GM19043 (cell line): ENCODE measurements at regions not wholly inside any gene's neighbourhood (a gene's known extent, or its start where the extent isn't known, plus 50 kb on each side); places are given as distances from the start of the nearest gene placed in this dataset.

Experiments used
- ATAC-seq: cut with Tn5 transposase; IDR thresholded peaks from one replicate; pipeline ENCODE4 v1.9.1; 2021; ENCODE audit warnings: low read depth; ENCODE audit not compliant: unreplicated experiment

- no peak for ATAC-seq
Measured at GRCh38 chr4:156710365-156711192, 261.0 kb downstream of the PDGFC start.

- ATAC-seq, result no peak
Measured at GRCh38 chr4:156705311-156705710, 266.3 kb downstream of the PDGFC start.

DNA sequence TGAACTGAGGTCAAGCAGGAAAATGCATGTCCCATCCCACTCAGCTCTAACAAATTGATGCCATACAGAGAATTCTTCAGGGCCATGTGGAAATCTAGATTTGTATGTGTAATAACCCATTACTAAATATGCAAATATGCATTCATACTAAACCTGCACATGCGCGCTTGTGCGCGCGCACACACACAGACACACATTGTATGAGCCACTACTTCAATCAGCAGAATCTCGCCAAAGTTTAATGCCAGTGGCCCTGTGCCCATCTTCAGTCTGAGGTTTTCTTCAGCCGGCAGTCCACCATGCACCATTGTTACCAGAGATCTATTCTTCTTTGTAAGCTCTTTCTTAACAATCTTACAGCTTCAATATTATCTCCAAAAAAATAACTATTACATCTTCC, 276.4 kb downstream of the PDGFC start:
- no peak for ATAC-seq

DNA sequence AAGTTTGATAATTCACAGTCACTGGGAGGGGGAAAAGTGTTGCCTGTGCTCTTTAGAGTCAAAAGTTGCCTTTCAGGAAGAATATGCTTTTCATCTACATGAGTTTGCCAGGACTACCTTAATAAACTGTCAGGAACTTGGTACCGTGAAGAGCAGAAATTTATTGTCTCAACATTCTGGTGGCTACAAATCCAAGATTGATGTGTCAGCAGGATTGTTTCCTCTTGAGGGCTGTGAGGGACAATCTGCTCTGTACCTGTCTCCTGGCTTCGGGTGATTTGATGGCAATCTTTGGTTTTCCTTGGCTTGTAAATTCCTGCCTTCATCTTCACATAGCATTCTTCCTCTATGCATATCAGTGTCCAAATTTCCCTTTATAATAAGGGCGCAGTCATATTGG, 277.2 kb downstream of the PDGFC start:
- ATAC-seq, result no peak

- no peak for ATAC-seq
Measured at GRCh38 chr4:156693557-156693956, 278.0 kb downstream of the PDGFC start.

- ATAC-seq, result no peak
Measured at GRCh38 chr4:156692016-156692415, 279.6 kb downstream of the PDGFC start.

- no peak for ATAC-seq
Measured at GRCh38 chr4:156690572-156690971, 281.0 kb downstream of the PDGFC start.

GRCh38 chr4:156686120-156686519, 285.5 kb downstream of the PDGFC start:
- ATAC-seq, result no peak

DNA sequence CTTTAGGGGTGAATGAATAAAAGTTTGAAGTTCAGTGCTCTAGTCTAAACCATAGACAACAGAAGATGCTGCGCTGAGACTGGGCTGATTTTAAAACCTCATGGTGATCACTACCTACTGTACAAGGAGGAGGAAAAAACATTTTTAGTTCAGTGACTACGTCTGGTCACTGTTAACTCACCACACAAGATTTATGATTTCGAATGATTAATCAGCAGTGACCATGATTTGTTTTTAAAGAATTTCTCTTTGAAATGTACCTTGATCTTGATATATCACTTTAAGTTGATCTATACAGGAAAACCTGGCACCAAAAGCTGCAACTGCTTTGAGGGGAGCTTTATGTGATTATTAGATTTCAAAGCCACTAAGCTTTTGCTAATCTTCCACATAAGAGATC, 286.3 kb downstream of the PDGFC start:
- ATAC-seq, result no peak

DNA sequence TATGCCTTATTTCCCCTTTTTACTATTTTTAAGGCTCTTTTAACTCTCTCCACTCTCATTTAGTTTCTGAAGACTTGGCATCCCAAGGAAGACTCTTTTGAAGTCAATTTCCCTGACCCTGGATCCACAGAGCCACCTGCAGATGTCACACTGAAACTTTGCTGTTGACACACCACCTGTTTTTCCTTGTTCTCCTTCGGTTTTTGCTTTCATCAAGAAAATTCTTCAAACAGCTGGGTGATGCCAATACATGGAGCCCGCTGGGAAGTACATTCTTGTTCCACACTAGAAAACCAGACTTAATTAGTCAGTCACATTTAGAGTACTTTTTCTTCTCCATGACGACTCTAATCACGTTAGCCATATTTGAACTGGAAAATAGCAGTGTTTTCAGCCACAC, 293.9 kb downstream of the PDGFC start:
- no peak for ATAC-seq

GRCh38 chr4:156677131-156677531, 294.5 kb downstream of the PDGFC start:
- ATAC-seq, result peak; percentile 73

- ATAC-seq, result no peak
Measured at GRCh38 chr4:156676116-156676851, 295.3 kb downstream of the PDGFC start.

DNA sequence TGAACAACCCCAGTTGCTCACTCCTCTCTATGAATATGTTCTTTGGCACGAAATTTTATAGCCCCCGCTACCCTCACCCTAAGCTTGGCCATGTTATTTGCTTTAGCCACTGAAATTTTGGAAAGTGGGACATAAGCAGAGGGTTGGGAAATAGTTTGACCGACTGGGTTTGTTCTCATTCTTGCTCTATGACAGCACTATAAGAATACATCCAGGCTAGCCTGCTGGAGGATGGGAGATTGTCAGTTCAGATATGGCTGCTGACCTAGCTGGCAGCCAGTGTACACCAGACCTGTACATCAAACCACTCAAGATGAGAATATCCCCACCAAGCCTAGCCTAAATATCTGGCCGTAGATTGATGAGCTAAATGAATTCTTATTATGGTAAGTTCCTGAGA, 298.1 kb downstream of the PDGFC start:
- ATAC-seq, result no peak

DNA sequence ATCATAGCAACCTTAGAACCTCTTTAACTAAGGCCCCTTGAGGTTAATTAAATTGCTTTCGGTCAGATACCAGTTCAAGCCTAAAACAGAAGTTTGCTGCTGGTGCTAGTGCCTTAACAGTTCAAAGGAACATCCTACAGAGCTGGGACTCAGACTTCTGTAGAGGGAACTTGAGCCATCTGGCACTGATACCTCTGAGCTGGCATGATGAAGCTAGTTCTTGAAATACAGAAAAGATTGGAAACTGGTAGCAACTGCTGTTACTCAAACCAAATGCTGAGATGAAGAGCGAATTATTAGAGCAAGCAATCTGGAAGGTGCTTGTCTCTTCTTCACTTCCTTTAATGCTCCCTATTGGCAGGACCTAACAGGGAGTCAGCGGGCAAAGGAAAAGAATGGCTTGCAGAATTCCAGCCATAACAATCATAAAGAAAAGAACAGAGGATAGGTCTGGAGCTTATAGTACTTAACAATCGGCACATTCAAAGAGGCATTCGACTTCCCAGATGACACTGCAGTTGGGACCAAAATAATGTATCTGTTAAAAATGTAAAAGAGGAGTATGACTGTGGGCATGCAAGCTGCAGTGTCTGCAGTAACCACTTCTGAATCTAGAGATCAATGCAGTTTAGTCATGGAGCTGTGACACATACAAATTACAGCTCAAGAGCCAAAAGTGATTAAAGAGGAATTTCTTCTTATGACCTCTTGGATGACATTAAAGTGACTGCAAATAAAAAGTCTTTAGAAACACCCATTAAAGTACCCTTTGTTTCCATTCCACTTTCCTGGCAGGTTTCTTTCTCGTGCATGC, 298.9 kb downstream of the PDGFC start:
- ATAC-seq, result no peak

GRCh38 chr4:156665780-156666366, 305.7 kb downstream of the PDGFC start:
- no peak for ATAC-seq

- ATAC-seq, result no peak
Measured at GRCh38 chr4:156663663-156664062, 307.9 kb downstream of the PDGFC start.

DNA sequence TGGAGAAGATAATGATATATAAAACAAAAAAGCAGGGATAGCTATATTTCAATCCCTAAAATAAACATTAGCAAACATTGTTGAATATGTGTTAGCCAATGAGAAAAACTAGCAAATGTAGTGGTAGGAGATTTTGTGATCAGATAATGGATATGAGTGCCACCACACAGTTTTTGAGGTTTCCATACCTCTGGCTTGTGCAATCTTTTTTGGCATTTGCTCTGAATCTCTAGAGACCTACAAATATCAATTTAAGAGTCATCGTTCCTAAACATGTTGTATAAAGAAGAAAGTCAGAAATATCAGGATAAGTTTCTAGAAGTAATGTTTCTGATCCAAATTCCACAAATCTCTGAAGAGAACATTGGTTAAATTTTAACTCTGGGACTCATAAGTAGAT, 308.7 kb downstream of the PDGFC start:
- no peak for ATAC-seq

DNA sequence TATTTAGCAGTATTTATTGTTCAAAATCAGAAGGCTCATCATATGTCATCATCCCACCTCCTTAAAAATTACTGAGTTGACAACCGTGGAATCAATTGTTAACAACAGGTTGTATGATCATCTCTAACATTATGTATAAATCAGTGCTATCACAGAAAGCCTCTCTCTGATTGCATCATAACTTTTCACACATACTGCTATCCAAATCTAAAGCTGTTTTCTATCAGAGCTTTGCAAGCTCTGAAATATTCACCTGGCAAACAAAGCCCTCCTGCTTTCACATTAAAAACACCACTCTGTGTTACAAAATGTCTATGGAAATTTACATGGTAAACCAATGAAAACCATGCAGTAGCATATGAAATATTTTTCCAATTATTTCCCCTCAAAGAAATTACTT, 310.0 kb downstream of the PDGFC start:
- ATAC-seq, result no peak

DNA sequence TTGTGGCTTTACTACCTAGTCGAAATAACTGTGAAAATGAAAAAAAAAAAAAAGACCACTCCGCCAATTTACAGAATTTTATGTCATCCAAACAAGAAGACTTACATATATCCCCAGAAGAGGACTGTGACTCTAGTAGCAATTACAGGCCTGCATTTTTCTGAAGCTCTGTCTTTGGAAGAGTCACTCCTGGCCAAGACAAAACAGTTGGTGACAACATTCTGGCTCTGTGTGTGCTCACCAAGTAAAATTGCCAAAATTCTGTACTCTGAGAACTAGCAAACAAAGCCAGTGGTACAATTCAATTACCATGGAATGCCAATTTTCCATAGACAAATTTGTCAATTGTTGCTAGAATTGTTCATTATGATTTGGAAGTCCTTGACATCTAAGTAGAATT, 311.1 kb downstream of the PDGFC start:
- ATAC-seq, result no peak

GRCh38 chr4:156659983-156660382, 311.6 kb downstream of the PDGFC start:
- no peak for ATAC-seq

DNA sequence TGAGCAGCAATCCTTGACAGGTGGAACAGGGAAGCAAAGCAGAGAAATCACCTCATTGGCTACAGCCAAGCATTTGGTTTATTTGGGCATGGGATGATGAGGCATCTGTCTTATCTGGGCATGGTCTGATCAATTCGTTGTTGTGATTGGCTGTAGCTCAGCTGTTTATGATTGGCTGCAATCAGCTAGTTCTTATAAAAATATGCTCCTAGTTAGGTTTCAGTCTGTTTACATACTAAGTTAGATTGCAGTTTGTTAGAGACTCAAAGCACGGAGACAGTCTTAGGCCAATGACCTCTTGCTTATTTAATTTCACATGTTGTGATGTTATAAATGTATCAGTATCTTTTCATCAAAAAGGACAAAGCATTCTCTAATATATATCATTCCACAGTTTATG, 312.0 kb downstream of the PDGFC start:
- ATAC-seq, result no peak
